ENCODE measurements at regions not wholly inside any gene's neighbourhood (a gene's known extent, or its start where the extent isn't known, plus 50 kb on each side); places are given as distances from the start of the nearest gene placed in this dataset.

DNA sequence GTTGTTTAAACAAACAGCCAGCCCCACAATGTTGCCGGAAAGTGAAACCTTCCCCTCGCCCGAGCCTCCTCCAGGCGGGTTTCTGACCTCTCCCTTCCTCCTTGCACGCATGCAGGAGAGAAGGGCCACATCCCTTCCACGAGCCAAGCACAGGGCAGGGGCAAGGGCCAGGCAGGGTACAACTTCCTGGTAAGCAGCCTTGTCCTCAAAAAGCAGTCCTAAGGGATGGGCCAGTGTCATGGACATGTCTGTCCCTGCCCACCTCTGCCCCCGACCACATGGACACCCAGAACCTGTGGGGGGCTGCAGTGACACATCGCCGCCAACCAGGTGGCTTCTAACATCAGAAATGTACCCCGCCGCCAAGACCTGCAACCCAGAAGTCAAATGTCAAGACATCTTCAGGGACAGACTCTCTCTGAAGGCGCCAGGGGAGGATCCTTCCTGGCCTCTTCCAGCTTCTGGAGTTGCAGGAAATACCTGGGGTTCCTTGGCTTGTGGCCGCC lies 145.3 kb downstream of the CRYBB2 start:
- H3K9me3 ChIP-seq (ENCODE audit: insufficient read depth, low read length): no peaks in the 10 kb centered on the region
- H3K4me3 ChIP-seq (ENCODE audit: insufficient read length, low read depth): no peak overlapping the region
- peaks cover 9% of the 10 kb centered on the region for H3K4me1 ChIP-seq (ENCODE audit: insufficient read depth, insufficient read length)
- H3K27me3 ChIP-seq (ENCODE audit: insufficient read depth, insufficient read length): no peaks in the 10 kb centered on the region
- DNase-seq (ENCODE audit: low read depth, low spot score): no peak
- TF ChIP-seq SUZ12 (IDR thresholded peaks at IDR 0.05; ENCODE audit: extremely low read depth, insufficient read depth, insufficient read length) (no peak), YY1 (IDR thresholded peaks at IDR 0.05; ENCODE audit: insufficient read depth, insufficient read length) (no peak), ZNF274 (IDR thresholded peaks at IDR 0.05; ENCODE audit: low read depth, low read length) (no peak)
- H3K9ac ChIP-seq (ENCODE audit: insufficient read length, low read depth): no peak overlapping the region
- peaks cover 4% of the 10 kb centered on the region for H3K36me3 ChIP-seq (ENCODE audit: insufficient read depth, insufficient read length, low read length)

GRCh38 chr22:25365491-25366261 lies 146.2 kb downstream of the CRYBB2 start:
- no peaks in the 10 kb centered on the region for H3K27me3 ChIP-seq (ENCODE audit: insufficient read depth, insufficient read length)
- no peak overlapping the region for H3K9ac ChIP-seq (ENCODE audit: insufficient read length, low read depth)
- peaks cover 9% of the 10 kb centered on the region for H3K4me1 ChIP-seq (ENCODE audit: insufficient read depth, insufficient read length)
- H3K4me3 ChIP-seq (ENCODE audit: insufficient read length, low read depth): no peak overlapping the region
- TF ChIP-seq SUZ12 (IDR thresholded peaks at IDR 0.05; ENCODE audit: extremely low read depth, insufficient read depth, insufficient read length): no peak
- H3K36me3 ChIP-seq (ENCODE audit: insufficient read depth, insufficient read length, low read length): no peaks in the 10 kb centered on the region
- no peaks in the 10 kb centered on the region for H3K9me3 ChIP-seq (ENCODE audit: insufficient read depth, low read length)
- no peak for DNase-seq (ENCODE audit: low read depth, low spot score)

DNA sequence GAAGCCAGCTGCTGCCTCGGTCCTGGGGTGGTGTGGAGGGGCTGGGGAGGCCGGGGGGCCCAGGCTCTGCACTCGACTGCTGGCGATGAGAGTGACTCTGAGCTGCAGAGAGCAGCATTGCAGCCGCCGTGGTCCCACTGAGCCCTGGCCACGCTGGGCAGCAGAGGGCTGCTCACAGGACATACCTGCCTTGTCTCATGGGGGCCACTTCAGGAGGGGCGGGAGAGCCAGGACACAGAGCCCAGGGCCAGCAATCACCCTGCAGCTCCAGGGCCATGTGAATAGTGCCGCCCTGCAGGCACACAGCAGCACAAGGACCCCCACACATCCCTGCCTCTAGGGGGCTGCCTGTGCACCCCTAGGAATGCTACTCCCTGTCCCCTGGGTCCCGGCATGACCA lies 147.0 kb downstream of the CRYBB2 start:
- Histone ChIP-seq H3K4me3 (ENCODE audit: insufficient read length, low read depth) (no peak overlapping the region), H3K9ac (ENCODE audit: insufficient read length, low read depth) (no peak overlapping the region), H3K9me3 (ENCODE audit: insufficient read depth, low read length) (no peaks in the 10 kb centered on the region), H3K4me1 (ENCODE audit: insufficient read depth, insufficient read length) (peaks cover 9% of the 10 kb centered on the region), H3K27me3 (ENCODE audit: insufficient read depth, insufficient read length) (no peaks in the 10 kb centered on the region), H3K36me3 (ENCODE audit: insufficient read depth, insufficient read length, low read length) (no peaks in the 10 kb centered on the region)
- TF ChIP-seq YY1 (IDR thresholded peaks at IDR 0.05; ENCODE audit: insufficient read depth, insufficient read length) (no peak), SUZ12 (IDR thresholded peaks at IDR 0.05; ENCODE audit: extremely low read depth, insufficient read depth, insufficient read length) (no peak), ZNF274 (IDR thresholded peaks at IDR 0.05; ENCODE audit: low read depth, low read length) (no peak)
- no peak for DNase-seq (ENCODE audit: low read depth, low spot score)

- DNase-seq (ENCODE audit: low read depth, low spot score): no peak
- H3K36me3 ChIP-seq (ENCODE audit: insufficient read depth, insufficient read length, low read length): no peaks in the 10 kb centered on the region
- H3K4me3 ChIP-seq (ENCODE audit: insufficient read length, low read depth): no peak overlapping the region
- TF ChIP-seq YY1 (IDR thresholded peaks at IDR 0.05; ENCODE audit: insufficient read depth, insufficient read length) (no peak), ZNF274 (IDR thresholded peaks at IDR 0.05; ENCODE audit: low read depth, low read length) (no peak), SUZ12 (IDR thresholded peaks at IDR 0.05; ENCODE audit: extremely low read depth, insufficient read depth, insufficient read length) (no peak)
- H3K4me1 ChIP-seq (ENCODE audit: insufficient read depth, insufficient read length): peaks cover 9% of the 10 kb centered on the region
- no peaks in the 10 kb centered on the region for H3K27me3 ChIP-seq (ENCODE audit: insufficient read depth, insufficient read length)
- no peak overlapping the region for H3K9ac ChIP-seq (ENCODE audit: insufficient read length, low read depth)
- H3K9me3 ChIP-seq (ENCODE audit: insufficient read depth, low read length): no peaks in the 10 kb centered on the region
These were observed 147.5 kb downstream of the CRYBB2 start for GRCh38 chr22:25366876-25367466.

- Histone ChIP-seq H3K4me1 (ENCODE audit: insufficient read depth, insufficient read length) (peaks cover 9% of the 10 kb centered on the region), H3K36me3 (ENCODE audit: insufficient read depth, insufficient read length, low read length) (no peaks in the 10 kb centered on the region), H3K27me3 (ENCODE audit: insufficient read depth, insufficient read length) (no peaks in the 10 kb centered on the region), H3K4me3 (ENCODE audit: insufficient read length, low read depth) (no peak overlapping the region), H3K9me3 (ENCODE audit: insufficient read depth, low read length) (no peaks in the 10 kb centered on the region), H3K9ac (ENCODE audit: insufficient read length, low read depth) (no peak overlapping the region)
- DNase-seq (ENCODE audit: low read depth, low spot score): no peak
- TF ChIP-seq ZNF274 (IDR thresholded peaks at IDR 0.05; ENCODE audit: low read depth, low read length) (no peak), YY1 (IDR thresholded peaks at IDR 0.05; ENCODE audit: insufficient read depth, insufficient read length) (no peak), SUZ12 (IDR thresholded peaks at IDR 0.05; ENCODE audit: extremely low read depth, insufficient read depth, insufficient read length) (no peak)
These were observed 148.3 kb downstream of the CRYBB2 start for GRCh38 chr22:25367756-25368155.

- Histone ChIP-seq H3K4me1 (ENCODE audit: insufficient read depth, insufficient read length) (peaks cover 9% of the 10 kb centered on the region), H3K9ac (ENCODE audit: insufficient read length, low read depth) (no peak overlapping the region), H3K9me3 (ENCODE audit: insufficient read depth, low read length) (no peaks in the 10 kb centered on the region), H3K27me3 (ENCODE audit: insufficient read depth, insufficient read length) (no peaks in the 10 kb centered on the region), H3K4me3 (ENCODE audit: insufficient read length, low read depth) (no peak overlapping the region), H3K36me3 (ENCODE audit: insufficient read depth, insufficient read length, low read length) (no peaks in the 10 kb centered on the region)
- DNase-seq (ENCODE audit: low read depth, low spot score): no peak
- TF ChIP-seq YY1 (IDR thresholded peaks at IDR 0.05; ENCODE audit: insufficient read depth, insufficient read length): no peak
- TF ChIP-seq ZNF274 (IDR thresholded peaks at IDR 0.05; ENCODE audit: low read depth, low read length): no peak
- no peak for TF ChIP-seq SUZ12 (IDR thresholded peaks at IDR 0.05; ENCODE audit: extremely low read depth, insufficient read depth, insufficient read length)
These were observed 148.8 kb downstream of the CRYBB2 start for GRCh38 chr22:25368271-25368670.

DNA sequence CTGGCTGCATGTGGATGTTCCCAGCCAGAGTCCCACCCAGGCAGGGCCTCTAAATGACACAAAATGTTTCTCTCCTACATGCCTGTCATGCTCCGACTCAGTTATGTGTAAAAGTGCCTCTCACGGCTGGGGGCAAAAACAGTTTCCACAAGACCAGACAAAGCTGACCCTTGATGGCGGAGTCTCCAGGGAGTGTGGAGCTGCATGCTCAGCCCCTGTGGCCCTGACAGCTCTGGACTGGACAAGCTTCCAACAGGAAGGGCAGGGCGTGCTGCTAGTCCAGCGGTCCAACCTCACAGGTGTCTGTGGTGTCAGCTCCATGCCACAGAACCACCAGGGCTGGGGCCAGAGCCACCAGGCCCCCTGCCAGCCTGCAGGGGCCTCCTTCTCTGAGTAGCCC lies 149.6 kb downstream of the CRYBB2 start:
- Histone ChIP-seq H3K4me1 (ENCODE audit: insufficient read depth, insufficient read length) (peaks cover 9% of the 10 kb centered on the region), H3K9me3 (ENCODE audit: insufficient read depth, low read length) (no peaks in the 10 kb centered on the region), H3K27me3 (ENCODE audit: insufficient read depth, insufficient read length) (no peaks in the 10 kb centered on the region), H3K9ac (ENCODE audit: insufficient read length, low read depth) (no peak overlapping the region), H3K36me3 (ENCODE audit: insufficient read depth, insufficient read length, low read length) (no peaks in the 10 kb centered on the region), H3K4me3 (ENCODE audit: insufficient read length, low read depth) (no peak overlapping the region)
- TF ChIP-seq SUZ12 (IDR thresholded peaks at IDR 0.05; ENCODE audit: extremely low read depth, insufficient read depth, insufficient read length) (no peak), ZNF274 (IDR thresholded peaks at IDR 0.05; ENCODE audit: low read depth, low read length) (no peak), YY1 (IDR thresholded peaks at IDR 0.05; ENCODE audit: insufficient read depth, insufficient read length) (no peak)
- DNase-seq (ENCODE audit: low read depth, low spot score): no peak

Measured in NT2/D1 (cell line).